Glutamatergic neuron (in vitro differentiated cells): ENCODE measurements at regions not wholly inside any gene's neighbourhood (a gene's known extent, or its start where the extent isn't known, plus 50 kb on each side); places are given as distances from the start of the nearest gene placed in this dataset.

Experiments used
- DNase-seq: peaks from one replicate; pipeline ENCODE4 v3.0.0; 2022
- H3K27ac Mint-ChIP-seq: one replicate; pipeline ENCODE4 v1.8.0; 2020; ENCODE audit warnings: mild to moderate bottlenecking, mixed read lengths, inconsistent platforms; ENCODE audit not compliant: unreplicated experiment
- H3K27me3 Mint-ChIP-seq: one replicate; pipeline ENCODE4 v1.8.0; 2020; ENCODE audit warnings: mild to moderate bottlenecking, moderate library complexity, mixed read lengths, inconsistent platforms; ENCODE audit not compliant: unreplicated experiment
- H3K36me3 Mint-ChIP-seq: one replicate; pipeline ENCODE4 v1.8.0; 2020; ENCODE audit warnings: mild to moderate bottlenecking, mixed read lengths, inconsistent platforms; ENCODE audit not compliant: unreplicated experiment
- H3K4me1 Mint-ChIP-seq: one replicate; pipeline ENCODE4 v1.8.0; 2020; ENCODE audit warnings: mild to moderate bottlenecking, low read depth, mixed read lengths, inconsistent platforms; ENCODE audit not compliant: unreplicated experiment
- H3K4me3 Mint-ChIP-seq: one replicate; pipeline ENCODE4 v1.8.0; 2020; ENCODE audit warnings: mild to moderate bottlenecking, mixed read lengths, inconsistent platforms; ENCODE audit not compliant: unreplicated experiment
- H3K9me3 Mint-ChIP-seq: one replicate; pipeline ENCODE4 v1.8.0; 2020; ENCODE audit warnings: mild to moderate bottlenecking, moderate library complexity, mixed read lengths, inconsistent platforms; ENCODE audit not compliant: unreplicated experiment
- TF ChIP-seq, protein P1 (sequence below): fragments of 200-600 bp; sonication (generic); IDR thresholded peaks from one replicate; pipeline ENCODE4 v1.5.0; 2021; ENCODE audit not compliant: partially characterized antibody, unreplicated experiment

DNA sequence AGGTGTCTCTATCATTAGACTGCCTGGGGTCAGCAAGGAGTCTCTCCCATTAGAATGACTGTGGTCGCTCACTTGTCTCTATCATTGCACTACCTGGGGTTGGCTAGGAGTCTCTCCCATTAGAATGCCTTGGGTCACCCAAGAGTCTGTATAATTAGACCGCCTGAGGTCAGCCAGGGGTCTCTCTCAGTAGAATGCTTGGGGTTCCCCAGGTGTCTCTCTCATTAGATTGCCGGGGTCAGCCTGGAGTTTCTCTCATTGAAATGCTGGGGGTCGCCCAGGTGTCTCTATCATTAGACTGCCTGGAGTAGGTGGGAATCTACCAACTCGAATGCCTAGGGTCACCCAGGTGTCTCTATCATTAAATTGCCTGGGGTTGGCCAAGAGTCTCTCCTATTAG lies 2231.6 kb downstream of the TP53TG3F start:
- TF ChIP-seq, protein P1, sequence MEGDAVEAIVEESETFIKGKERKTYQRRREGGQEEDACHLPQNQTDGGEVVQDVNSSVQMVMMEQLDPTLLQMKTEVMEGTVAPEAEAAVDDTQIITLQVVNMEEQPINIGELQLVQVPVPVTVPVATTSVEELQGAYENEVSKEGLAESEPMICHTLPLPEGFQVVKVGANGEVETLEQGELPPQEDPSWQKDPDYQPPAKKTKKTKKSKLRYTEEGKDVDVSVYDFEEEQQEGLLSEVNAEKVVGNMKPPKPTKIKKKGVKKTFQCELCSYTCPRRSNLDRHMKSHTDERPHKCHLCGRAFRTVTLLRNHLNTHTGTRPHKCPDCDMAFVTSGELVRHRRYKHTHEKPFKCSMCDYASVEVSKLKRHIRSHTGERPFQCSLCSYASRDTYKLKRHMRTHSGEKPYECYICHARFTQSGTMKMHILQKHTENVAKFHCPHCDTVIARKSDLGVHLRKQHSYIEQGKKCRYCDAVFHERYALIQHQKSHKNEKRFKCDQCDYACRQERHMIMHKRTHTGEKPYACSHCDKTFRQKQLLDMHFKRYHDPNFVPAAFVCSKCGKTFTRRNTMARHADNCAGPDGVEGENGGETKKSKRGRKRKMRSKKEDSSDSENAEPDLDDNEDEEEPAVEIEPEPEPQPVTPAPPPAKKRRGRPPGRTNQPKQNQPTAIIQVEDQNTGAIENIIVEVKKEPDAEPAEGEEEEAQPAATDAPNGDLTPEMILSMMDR: no peak
- Mint-ChIP-seq H3K27me3 (peaks cover 3% of the 10 kb centered on the region), H3K4me1 (no peaks in the 10 kb centered on the region), H3K27ac (no peak overlapping the region), H3K9me3 (peaks cover 44% of the 10 kb centered on the region), H3K4me3 (no peak overlapping the region), H3K36me3 (no peaks in the 10 kb centered on the region)
- no peak for DNase-seq

DNA sequence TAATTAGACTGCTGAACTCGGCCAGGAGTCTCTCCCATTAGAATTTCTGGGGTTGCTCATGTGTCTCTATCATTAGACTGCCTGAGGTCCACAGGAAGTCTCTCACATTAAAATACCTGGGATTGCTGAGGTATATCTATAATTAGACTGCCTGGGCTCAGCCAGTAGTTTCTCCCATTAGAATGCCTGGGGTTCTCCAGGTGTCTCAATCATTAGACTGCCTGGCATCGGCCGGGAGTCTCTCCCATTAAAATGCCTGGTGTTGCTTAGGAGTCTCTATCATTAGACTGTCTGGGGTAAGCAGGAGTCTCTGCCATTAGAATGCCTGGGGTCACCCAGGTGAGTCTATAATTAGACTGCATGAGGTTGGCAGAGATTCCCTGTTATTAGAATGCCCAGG lies 2233.4 kb downstream of the TP53TG3F start:
- TF ChIP-seq, protein P1: no peak
- Mint-ChIP-seq H3K4me1 (no peaks in the 10 kb centered on the region), H3K36me3 (no peaks in the 10 kb centered on the region), H3K4me3 (no peak overlapping the region), H3K27ac (no peak overlapping the region), H3K27me3 (peaks cover 3% of the 10 kb centered on the region), H3K9me3 (peaks cover 32% of the 10 kb centered on the region)
- no peak for DNase-seq

DNA sequence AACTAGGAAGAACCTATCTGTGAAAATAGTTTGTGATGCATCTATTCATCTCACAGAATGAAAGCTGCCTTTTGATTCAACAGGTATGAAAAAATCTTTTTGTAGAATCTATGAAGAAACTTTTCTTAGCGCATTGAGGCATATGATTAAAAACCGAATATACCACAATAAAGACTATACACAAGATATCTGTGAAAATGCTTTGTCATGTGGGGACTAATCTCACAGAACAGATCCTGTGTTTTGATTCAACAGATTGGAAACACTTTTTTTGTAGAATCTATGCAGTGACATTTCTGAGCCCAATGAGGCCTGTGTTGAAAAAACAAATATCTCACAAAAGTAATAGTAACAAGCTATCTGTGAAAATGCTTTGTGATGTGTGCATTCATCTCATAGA lies 2247.5 kb downstream of the TP53TG3F start:
- TF ChIP-seq, protein P1: no peak
- H3K9me3 Mint-ChIP-seq: peaks cover 13% of the 10 kb centered on the region
- H3K36me3 Mint-ChIP-seq: no peaks in the 10 kb centered on the region
- no peak overlapping the region for H3K4me3 Mint-ChIP-seq
- H3K27ac Mint-ChIP-seq: no peak overlapping the region
- H3K27me3 Mint-ChIP-seq: no peaks in the 10 kb centered on the region
- DNase-seq: no peak
- no peaks in the 10 kb centered on the region for H3K4me1 Mint-ChIP-seq

DNA sequence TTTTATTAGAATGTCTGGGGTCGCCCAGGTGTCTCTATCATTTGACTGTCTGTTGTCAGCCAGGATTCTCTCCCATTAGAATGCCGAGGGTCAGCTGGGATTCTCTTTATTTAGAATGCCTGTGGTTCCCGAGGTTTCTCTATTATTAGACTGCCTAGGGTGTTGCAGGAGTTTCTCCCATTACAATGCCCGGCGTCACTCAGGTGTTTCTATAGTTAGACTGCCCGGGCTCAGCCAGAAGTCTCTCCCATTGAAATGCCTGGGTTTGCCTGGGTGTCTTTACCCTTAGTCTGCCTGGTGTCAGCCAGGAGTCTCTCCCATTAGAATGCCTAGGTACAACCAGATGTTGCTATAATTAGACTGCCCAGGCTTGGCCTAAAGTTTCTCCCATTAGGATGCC lies 2252.0 kb downstream of the TP53TG3F start:
- peaks cover 15% of the 10 kb centered on the region for H3K9me3 Mint-ChIP-seq
- DNase-seq: no peak
- H3K27me3 Mint-ChIP-seq: no peaks in the 10 kb centered on the region
- TF ChIP-seq, protein P1: no peak
- peaks cover 7% of the 10 kb centered on the region for H3K36me3 Mint-ChIP-seq
- H3K4me3 Mint-ChIP-seq: no peak overlapping the region
- H3K27ac Mint-ChIP-seq: no peak overlapping the region
- no peaks in the 10 kb centered on the region for H3K4me1 Mint-ChIP-seq

DNA sequence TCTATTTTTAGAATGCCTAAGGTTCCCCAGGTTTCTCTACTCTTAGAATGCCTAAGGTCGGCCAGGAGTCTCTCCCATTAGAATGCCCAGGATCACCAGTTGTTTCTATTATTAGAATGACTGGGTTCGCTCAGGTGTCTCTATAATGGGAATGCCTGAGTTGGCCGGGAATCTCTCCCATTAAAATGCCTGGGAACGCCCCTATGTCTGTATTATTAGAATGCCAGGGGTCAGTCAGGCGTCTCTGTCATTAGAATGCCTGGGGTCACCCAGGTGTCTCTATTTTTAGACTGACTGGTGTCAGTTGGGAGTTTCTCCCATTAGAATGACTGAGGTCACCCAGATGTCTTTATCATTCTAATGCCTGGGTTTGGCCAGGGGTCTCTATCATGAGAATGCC lies 2252.5 kb downstream of the TP53TG3F start:
- DNase-seq: no peak
- TF ChIP-seq, protein P1: no peak
- Mint-ChIP-seq H3K4me3 (no peak overlapping the region), H3K9me3 (peaks cover 15% of the 10 kb centered on the region), H3K27ac (no peak overlapping the region), H3K36me3 (peaks cover 7% of the 10 kb centered on the region), H3K4me1 (no peaks in the 10 kb centered on the region), H3K27me3 (peaks cover 3% of the 10 kb centered on the region)
